GM23338 (cell line): ENCODE measurements at regions not wholly inside any gene's neighbourhood (a gene's known extent, or its start where the extent isn't known, plus 50 kb on each side); places are given as distances from the start of the nearest gene placed in this dataset.

Experiments
- ATAC-seq: fragments of 200-7000 bp; cut with Tn5 transposase; 3 replicates; pipeline ENCODE4 v1.9.1; 2020
- DNase-seq: peaks from one replicate; pipeline ENCODE4 v3.0.0-alpha.2; 2015; ENCODE audit warnings: low spot score
- H2AFZ ChIP-seq: fragments of 200-600 bp; sonication (generic); 2 replicates; pipeline ENCODE4 v1.8.0; 2016; ENCODE audit warnings: antibody characterized with exemption, mild to moderate bottlenecking, moderate library complexity
- H3F3A ChIP-seq: fragments of 200-600 bp; sonication (generic); replicated peaks from 2 replicates; pipeline ENCODE4 v1.8.0; 2017; ENCODE audit warnings: antibody characterized with exemption, mixed run types, low read depth
- H3K27ac ChIP-seq: fragments of 200-600 bp; sonication (generic); 2 replicates; pipeline ENCODE4 v1.6.1; 2016; ENCODE audit warnings: low read depth
- H3K27me3 ChIP-seq: fragments of 200-600 bp; sonication (generic); 2 replicates; pipeline ENCODE4 v1.8.0; 2016; ENCODE audit warnings: mild to moderate bottlenecking, mixed run types, moderate library complexity; ENCODE audit not compliant: insufficient read depth
- H3K36me3 ChIP-seq: fragments of 200-600 bp; sonication (generic); 2 replicates; pipeline ENCODE4 v1.8.0; 2016; ENCODE audit warnings: mild to moderate bottlenecking; ENCODE audit not compliant: insufficient read depth
- H3K4me1 ChIP-seq: fragments of 200-600 bp; sonication (generic); 2 replicates; pipeline ENCODE4 v1.8.0; 2016; ENCODE audit warnings: mild to moderate bottlenecking, moderate library complexity; ENCODE audit not compliant: insufficient read depth
- H3K4me2 ChIP-seq: fragments of 200-600 bp; sonication (generic); 2 replicates; pipeline ENCODE4 v1.7.1; 2017; ENCODE audit warnings: mixed run types
- H3K4me3 ChIP-seq: fragments of 200-600 bp; sonication (generic); 2 replicates; pipeline ENCODE4 v1.6.1; 2016; ENCODE audit warnings: mixed run types
- H3K79me2 ChIP-seq: fragments of 200-600 bp; sonication (generic); replicated peaks from 2 replicates; pipeline ENCODE4 v1.8.0; 2017; ENCODE audit warnings: mild to moderate bottlenecking; ENCODE audit not compliant: insufficient read depth
- H3K9me2 ChIP-seq: fragments of 200-600 bp; sonication (generic); 2 replicates; pipeline ENCODE4 v1.8.0; 2017; ENCODE audit not compliant: insufficient read depth
- H4K20me1 ChIP-seq: fragments of 200-600 bp; sonication (generic); replicated peaks from 2 replicates; pipeline ENCODE4 v1.8.0; 2017; ENCODE audit warnings: mild to moderate bottlenecking; ENCODE audit not compliant: insufficient read depth
- H3K27ac Mint-ChIP-seq: 2 replicates; pipeline ENCODE4 v1.8.0; 2020; ENCODE audit warnings: inconsistent platforms, mild to moderate bottlenecking, moderate library complexity, mixed read lengths
- H3K27me3 Mint-ChIP-seq: 3 replicates; pipeline ENCODE4 v1.8.0; 2022; ENCODE audit warnings: low read depth, mild to moderate bottlenecking, moderate library complexity, mixed read lengths, inconsistent platforms; ENCODE audit not compliant: insufficient read depth, poor library complexity
- H3K36me3 Mint-ChIP-seq: 3 replicates; pipeline ENCODE4 v1.8.0; 2021; ENCODE audit warnings: low read depth, mild to moderate bottlenecking, inconsistent platforms, moderate library complexity, mixed read lengths
- H3K4me1 Mint-ChIP-seq: 3 replicates; pipeline ENCODE4 v1.8.0; 2020; ENCODE audit warnings: mild to moderate bottlenecking, inconsistent platforms, mixed read lengths
- H3K4me3 Mint-ChIP-seq: 3 replicates; pipeline ENCODE4 v1.8.0; 2021; ENCODE audit warnings: moderate library complexity, mild to moderate bottlenecking, inconsistent platforms, mixed read lengths
- H3K9me3 Mint-ChIP-seq: 3 replicates; pipeline ENCODE4 v1.8.0; 2020; ENCODE audit warnings: moderate library complexity, mild to moderate bottlenecking, inconsistent platforms, mixed read lengths
- CREB1 ChIP-seq: fragments of 250-450 bp; sonication (Bioruptor Pico); IDR thresholded peaks from 2 replicates; pipeline ENCODE4 v1.5.0; 2020; ENCODE audit warnings: low read depth, mild to moderate bottlenecking, moderate library complexity
- ETS1 ChIP-seq: IDR thresholded peaks from 2 replicates; pipeline ENCODE4 v1.6.1; 2016; ENCODE audit warnings: antibody characterized with exemption
- EZH2 ChIP-seq: fragments of 200-600 bp; sonication (generic); IDR thresholded peaks from one replicate; pipeline ENCODE4 v1.8.0; 2017; ENCODE audit warnings: antibody characterized with exemption, mild to moderate bottlenecking, low read depth; ENCODE audit not compliant: unreplicated experiment
- EZH2phosphoT487 ChIP-seq: fragments of 200-600 bp; sonication (generic); IDR thresholded peaks from one replicate; pipeline ENCODE4 v1.8.1; 2018; ENCODE audit warnings: antibody characterized with exemption; ENCODE audit not compliant: unreplicated experiment
- JUNB ChIP-seq: IDR thresholded peaks from one replicate; pipeline ENCODE4 v1.6.1; 2016; ENCODE audit warnings: antibody characterized with exemption; ENCODE audit not compliant: unreplicated experiment
- NANOG ChIP-seq: IDR thresholded peaks from 2 replicates; pipeline ENCODE4 v1.6.1; 2016; ENCODE audit warnings: antibody characterized with exemption, borderline replicate concordance
- POLR2AphosphoS5 ChIP-seq: IDR thresholded peaks from 2 replicates; pipeline ENCODE4 v1.6.1; 2016; ENCODE audit warnings: antibody characterized with exemption, low read depth
- STAT1 ChIP-seq: IDR thresholded peaks from one replicate; pipeline ENCODE4 v1.6.1; 2016; ENCODE audit warnings: antibody characterized with exemption; ENCODE audit not compliant: unreplicated experiment
- ZNF114 ChIP-seq: fragments of 250-450 bp; sonication (Bioruptor Pico); IDR thresholded peaks from 2 replicates; pipeline ENCODE4 v1.5.0; 2020; ENCODE audit warnings: mild to moderate bottlenecking, moderate library complexity
- ZNF331 ChIP-seq: fragments of 250-450 bp; sonication (Bioruptor Pico); IDR thresholded peaks from 2 replicates; pipeline ENCODE4 v1.5.0; 2020; ENCODE audit warnings: low read depth, mild to moderate bottlenecking, moderate library complexity
- ZNF462 ChIP-seq: fragments of 250-450 bp; sonication (Bioruptor Pico); IDR thresholded peaks from 2 replicates; pipeline ENCODE4 v1.5.0; 2020; ENCODE audit warnings: mild to moderate bottlenecking, moderate library complexity
- TF ChIP-seq, protein P1 (sequence below): IDR thresholded peaks from one replicate; pipeline ENCODE4 v1.6.1; 2018; ENCODE audit warnings: antibody characterized with exemption; ENCODE audit not compliant: unreplicated experiment
- TF ChIP-seq, protein P2 (sequence below), 2 experiments: fragments of 200-600 bp in 1 of 2; sonication (generic) in 1 of 2; conservative IDR thresholded peaks; 2 replicates each; pipeline versions ENCODE4 v1.5.1 to v1.6.1; 2016 to 2017; ENCODE audit warnings: antibody characterized with exemption in 2 of 2, low read depth in 2 of 2, mild to moderate bottlenecking in 2 of 2, moderate library complexity in 1 of 2

DNA sequence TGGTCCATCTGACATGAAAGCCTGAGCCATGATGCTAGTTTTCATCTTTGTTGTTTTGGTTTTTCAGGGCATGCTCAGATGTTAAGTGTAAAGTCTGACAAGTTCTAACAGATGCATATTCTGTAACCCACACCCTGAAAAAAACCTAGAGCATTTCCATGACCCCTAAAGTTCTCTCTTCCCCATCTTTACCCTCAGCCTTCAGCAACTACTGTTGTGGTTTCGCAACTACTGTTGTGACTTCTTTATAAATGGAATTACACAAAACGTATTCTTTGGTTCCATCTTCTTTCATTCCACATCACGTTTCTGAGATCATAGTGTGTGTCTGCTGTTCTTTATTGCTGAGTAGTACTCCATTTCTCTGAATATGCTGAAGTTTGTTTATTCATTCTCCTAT, 65.1 kb upstream of the LDLRAD3 start:
- TF ChIP-seq ZNF114 (CRISPR knock-in tag) (no peak), CREB1 (CRISPR knock-in tag) (no peak), POLR2AphosphoS5 (no peak), EZH2 (no peak), STAT1 (no peak), ZNF462 (no peak), NANOG (no peak), EZH2phosphoT487 (no peak), JUNB (no peak), ETS1 (no peak), ZNF331 (CRISPR knock-in tag) (no peak)
- TF ChIP-seq, protein P1, sequence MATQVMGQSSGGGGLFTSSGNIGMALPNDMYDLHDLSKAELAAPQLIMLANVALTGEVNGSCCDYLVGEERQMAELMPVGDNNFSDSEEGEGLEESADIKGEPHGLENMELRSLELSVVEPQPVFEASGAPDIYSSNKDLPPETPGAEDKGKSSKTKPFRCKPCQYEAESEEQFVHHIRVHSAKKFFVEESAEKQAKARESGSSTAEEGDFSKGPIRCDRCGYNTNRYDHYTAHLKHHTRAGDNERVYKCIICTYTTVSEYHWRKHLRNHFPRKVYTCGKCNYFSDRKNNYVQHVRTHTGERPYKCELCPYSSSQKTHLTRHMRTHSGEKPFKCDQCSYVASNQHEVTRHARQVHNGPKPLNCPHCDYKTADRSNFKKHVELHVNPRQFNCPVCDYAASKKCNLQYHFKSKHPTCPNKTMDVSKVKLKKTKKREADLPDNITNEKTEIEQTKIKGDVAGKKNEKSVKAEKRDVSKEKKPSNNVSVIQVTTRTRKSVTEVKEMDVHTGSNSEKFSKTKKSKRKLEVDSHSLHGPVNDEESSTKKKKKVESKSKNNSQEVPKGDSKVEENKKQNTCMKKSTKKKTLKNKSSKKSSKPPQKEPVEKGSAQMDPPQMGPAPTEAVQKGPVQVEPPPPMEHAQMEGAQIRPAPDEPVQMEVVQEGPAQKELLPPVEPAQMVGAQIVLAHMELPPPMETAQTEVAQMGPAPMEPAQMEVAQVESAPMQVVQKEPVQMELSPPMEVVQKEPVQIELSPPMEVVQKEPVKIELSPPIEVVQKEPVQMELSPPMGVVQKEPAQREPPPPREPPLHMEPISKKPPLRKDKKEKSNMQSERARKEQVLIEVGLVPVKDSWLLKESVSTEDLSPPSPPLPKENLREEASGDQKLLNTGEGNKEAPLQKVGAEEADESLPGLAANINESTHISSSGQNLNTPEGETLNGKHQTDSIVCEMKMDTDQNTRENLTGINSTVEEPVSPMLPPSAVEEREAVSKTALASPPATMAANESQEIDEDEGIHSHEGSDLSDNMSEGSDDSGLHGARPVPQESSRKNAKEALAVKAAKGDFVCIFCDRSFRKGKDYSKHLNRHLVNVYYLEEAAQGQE, result no peak
- TF ChIP-seq, protein P2, sequence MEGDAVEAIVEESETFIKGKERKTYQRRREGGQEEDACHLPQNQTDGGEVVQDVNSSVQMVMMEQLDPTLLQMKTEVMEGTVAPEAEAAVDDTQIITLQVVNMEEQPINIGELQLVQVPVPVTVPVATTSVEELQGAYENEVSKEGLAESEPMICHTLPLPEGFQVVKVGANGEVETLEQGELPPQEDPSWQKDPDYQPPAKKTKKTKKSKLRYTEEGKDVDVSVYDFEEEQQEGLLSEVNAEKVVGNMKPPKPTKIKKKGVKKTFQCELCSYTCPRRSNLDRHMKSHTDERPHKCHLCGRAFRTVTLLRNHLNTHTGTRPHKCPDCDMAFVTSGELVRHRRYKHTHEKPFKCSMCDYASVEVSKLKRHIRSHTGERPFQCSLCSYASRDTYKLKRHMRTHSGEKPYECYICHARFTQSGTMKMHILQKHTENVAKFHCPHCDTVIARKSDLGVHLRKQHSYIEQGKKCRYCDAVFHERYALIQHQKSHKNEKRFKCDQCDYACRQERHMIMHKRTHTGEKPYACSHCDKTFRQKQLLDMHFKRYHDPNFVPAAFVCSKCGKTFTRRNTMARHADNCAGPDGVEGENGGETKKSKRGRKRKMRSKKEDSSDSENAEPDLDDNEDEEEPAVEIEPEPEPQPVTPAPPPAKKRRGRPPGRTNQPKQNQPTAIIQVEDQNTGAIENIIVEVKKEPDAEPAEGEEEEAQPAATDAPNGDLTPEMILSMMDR (conservative IDR thresholded peaks at IDR 0.05; ENCODE audit: low read depth in 2 of 2), result no peak
- Histone ChIP-seq H3K36me3 (no peaks in the 10 kb centered on the region), H2AFZ (no peak overlapping the region), H3K27ac (no peak overlapping the region), H3K9me2 (no peaks in the 10 kb centered on the region), H4K20me1 (no peaks in the 10 kb centered on the region), H3K79me2 (no peaks in the 10 kb centered on the region), H3K4me3 (no peak overlapping the region), H3K27me3 (no peaks in the 10 kb centered on the region), H3K4me2 (no peak overlapping the region), H3F3A (no peaks in the 10 kb centered on the region), H3K4me1 (no peaks in the 10 kb centered on the region)
- DNase-seq, result no peak
- H3K27ac Mint-ChIP-seq, result no peak overlapping the region
- peaks cover 3% of the 10 kb centered on the region; the same call in 2 of the 3 replicates for H3K4me1 Mint-ChIP-seq
- H3K4me3 Mint-ChIP-seq, result no peak overlapping the region
- H3K36me3 Mint-ChIP-seq, result no peaks in the 10 kb centered on the region
- no peaks in the 10 kb centered on the region for H3K9me3 Mint-ChIP-seq
- H3K27me3 Mint-ChIP-seq, result no peaks in the 10 kb centered on the region
- ATAC-seq, result no peak
